ENCODE measurements at regions not wholly inside any gene's neighbourhood (a gene's known extent, or its start where the extent isn't known, plus 50 kb on each side); places are given as distances from the start of the nearest gene placed in this dataset.

DNA sequence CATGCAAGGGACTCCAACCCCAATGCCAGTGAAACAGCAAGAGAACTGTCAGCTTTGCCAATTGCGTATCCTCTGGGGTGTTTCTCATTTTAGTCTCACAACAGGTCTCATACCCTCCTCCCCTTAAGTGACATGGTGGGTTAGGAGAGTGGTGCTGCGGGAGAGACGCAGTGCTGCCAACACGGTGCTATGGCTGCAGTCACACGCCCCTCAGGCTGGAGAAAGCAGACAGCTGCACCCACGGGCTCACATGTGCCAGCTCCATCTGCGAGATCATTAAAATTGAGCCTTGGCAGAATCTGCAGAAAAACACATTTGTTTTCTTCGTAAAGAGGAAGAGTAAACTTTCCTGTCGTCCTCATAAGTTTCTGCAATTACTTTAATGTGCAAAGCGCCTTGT is 114.7 kb downstream of the ANKRD60 start:
- DNase-seq (ENCODE audit: low spot score), result no peak
- intact Hi-C loops (cut with DNase I), result no loop called here

- intact Hi-C loops (cut with DNase I), result no loop called here
- no peak for DNase-seq (ENCODE audit: low spot score)
Measured at GRCh38 chr20:58112017-58112781, 116.3 kb downstream of the ANKRD60 start.

- intact Hi-C loops (cut with DNase I), result no loop called here
- DNase-seq (ENCODE audit: low spot score), result no peak
Measured at GRCh38 chr20:58111310-58112016, 117.0 kb downstream of the ANKRD60 start.

DNA sequence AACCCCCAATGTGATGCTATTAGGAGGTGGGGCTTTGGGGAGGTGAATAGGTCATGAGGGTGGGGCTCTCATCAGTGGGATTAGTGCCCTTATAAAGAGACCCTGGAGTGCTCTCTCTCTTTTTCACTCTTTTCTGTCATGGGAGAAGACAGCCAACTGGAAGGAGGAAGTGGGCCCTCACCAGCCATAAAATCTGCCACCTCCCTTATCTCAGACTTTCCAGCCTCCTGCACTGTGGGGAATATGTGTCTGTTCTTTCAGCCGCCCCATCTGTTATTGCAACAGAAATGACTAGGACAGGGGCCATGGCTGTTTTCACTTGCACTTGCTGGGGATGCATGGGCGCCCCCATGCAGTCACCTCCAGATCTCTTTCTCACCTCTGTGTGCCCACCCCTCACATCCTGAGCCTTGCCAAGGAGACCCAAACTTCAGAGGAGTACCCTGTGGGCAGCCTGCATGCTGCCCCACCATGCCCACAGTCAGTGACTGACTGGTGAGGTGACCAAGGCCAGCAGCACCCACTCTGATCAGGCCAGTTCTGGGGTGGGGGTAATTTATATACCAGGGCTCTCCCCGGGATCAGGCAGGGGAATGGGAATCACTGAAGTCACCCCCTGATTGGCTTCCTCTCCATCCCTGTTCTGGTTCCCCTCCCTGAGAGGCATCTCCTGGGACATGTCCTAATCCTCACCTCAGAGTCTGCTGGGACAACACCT is 118.4 kb downstream of the ANKRD60 start:
- intact Hi-C loops (cut with DNase I), result loop anchor here in 1 of 2 donors (1.0 kb wide), 1 partner anchor 34 kb away; no protein-coding TSS in a partner anchor
- DNase-seq (ENCODE audit: low spot score), result no peak

DNA sequence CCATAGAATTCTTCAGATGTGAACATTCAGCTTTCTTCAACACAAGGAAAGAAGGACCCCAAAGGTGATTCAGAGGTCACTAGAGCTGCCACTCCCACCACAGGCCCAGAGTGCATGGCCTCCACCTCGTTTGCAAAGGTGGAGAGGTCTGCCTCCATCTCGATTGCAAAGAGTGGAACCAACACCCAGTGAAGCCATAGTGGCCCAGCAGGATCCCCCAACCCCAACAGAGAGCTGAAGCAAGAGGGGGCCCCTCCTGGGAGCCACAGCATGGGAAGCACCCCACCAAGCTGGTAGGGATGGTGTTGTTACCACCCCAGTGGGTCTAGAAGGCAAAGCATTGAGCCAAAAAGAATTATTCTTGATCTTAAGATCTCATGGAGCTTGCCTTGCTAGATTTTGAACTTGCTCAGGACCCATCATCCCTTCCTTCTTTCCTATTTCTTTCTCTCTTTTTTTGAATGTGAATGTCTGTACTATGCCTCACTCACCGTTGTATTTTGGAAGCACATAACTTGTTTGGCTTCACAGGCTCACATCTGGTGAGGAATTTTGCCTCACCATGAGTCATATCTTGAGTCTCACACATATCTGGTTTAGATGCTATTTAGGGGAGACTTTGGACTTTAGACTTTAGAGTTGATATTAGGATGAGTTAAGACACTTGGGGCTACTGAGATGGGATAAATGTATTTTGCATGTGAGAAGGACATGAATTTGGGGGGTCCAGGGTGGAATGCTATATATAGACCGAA is 119.2 kb downstream of the ANKRD60 start:
- no peak for DNase-seq (ENCODE audit: low spot score)
- intact Hi-C loops (cut with DNase I), result no loop called here

GRCh38 chr20:58107533-58107932 is 120.9 kb downstream of the ANKRD60 start:
- no peak for DNase-seq (ENCODE audit: low spot score)
- intact Hi-C loops (cut with DNase I), result no loop called here

DNA sequence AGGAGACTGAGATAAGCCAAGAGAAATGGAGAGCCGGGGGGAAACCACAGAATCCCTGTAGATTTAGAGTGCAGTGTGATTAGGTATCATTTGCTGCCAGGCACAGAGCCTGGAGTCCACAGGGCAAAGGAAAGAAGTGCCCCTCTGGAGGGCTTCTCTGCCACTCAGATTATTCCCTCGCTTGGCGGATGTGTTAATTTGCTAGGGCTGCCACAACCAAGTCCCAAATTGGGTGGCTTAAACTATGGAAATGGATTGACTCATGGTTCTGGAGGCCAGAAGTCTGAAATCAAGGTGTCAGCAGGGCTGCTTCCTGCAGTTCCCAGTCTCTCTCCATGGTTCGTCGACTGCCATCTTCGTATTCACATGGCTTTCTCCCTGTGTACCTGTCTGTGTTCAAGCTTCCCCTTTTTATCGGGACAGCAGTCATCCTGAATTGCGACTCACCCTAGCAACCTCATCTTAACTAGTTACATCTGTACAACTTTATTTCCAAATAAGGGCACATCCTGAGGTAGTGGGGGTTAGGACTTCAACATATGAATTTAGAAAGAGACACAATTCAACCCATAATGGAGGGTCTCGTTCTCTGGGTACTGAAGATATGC is 122.2 kb downstream of the ANKRD60 start:
- no peak for DNase-seq (ENCODE audit: low spot score)
- intact Hi-C loops (cut with DNase I), result no loop called here

DNA sequence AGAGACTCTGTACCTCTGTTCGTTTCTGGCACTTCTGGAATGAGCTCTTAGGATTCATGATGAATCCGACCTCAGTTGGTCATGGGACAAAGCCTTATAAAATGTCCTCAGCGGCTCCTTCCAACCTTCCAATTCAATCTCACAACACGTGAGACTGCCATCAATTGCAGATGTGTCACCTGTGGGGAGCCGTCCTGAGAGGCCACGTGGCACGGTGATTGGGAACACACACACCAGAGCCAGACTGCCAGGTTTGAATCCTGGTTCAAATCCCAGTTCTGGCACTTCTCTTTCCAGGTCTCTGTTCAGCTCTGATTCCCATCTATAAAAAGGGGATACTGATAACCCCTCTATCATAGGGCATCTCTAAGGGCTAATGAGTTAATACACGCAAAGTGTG is 124.5 kb downstream of the ANKRD60 start:
- DNase-seq (ENCODE audit: low spot score), result no peak
- intact Hi-C loops (cut with DNase I), result loop anchor here in 1 of 2 donors (1.0 kb wide), 1 partner anchor 31 kb away; no protein-coding TSS in a partner anchor

GRCh38 chr20:58103517-58103904 is 124.9 kb downstream of the ANKRD60 start:
- DNase-seq (ENCODE audit: low spot score), result no peak
- intact Hi-C loops (cut with DNase I), result loop anchor here in 1 of 2 donors (1.0 kb wide), 1 partner anchor 32 kb away; no protein-coding TSS in a partner anchor

- no peak for DNase-seq (ENCODE audit: low spot score)
- intact Hi-C loops (cut with DNase I), result loop anchor here in 1 of 2 donors (1.0 kb wide), 1 partner anchor 32 kb away; no protein-coding TSS in a partner anchor
Measured at GRCh38 chr20:58102744-58103516, 125.5 kb downstream of the ANKRD60 start.

DNA sequence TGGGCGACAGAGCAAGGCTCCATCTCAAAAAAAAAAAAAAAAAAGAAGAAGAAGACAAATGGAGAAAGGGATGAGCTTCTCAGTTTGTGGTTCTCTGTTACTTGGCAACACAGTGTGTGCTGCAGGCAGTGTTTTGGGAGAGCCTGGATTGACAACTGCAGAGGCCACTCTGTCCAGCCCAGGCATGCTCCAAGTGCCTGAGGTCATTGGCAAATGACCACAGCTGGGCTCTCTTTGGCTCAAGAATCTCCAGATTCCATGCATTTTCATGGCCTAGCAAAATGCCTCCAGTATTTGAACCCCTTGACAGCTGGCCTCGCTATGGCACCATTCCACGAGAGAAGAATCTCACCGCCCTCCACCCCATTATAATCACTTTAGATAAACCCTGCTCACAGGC is 126.2 kb downstream of the ANKRD60 start:
- intact Hi-C loops (cut with DNase I), result no loop called here
- DNase-seq (ENCODE audit: low spot score), result no peak

DNA sequence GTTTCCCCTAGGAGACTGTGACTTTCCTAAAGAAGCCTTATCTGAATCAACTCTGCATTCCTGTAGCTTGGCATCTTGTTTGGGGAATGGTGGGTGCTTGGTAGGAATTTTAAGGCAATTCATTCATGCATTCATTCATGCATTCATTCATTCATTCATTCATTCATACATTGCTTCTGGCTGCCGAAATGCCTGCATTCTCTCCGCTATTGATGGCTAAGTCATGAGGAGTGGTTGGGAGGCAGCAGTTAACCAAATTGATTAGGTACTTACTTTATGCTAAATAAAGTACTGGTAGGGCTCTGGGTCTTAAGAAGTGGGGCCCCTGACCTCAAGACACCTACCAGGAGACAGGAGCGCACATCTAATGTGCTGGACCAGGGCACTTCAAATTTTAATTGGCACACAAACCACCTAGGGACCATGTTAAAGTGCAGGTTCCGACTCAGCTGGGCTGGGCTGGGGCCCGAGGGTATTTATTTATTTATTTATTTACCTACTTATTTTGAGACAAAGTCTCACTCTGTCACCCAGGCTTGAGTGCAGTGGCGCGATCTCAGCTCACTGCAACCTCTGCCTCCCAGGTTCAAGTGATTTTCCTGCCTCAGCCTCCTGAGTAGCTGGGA is 127.6 kb downstream of the ANKRD60 start:
- intact Hi-C loops (cut with DNase I), result no loop called here
- no peak for DNase-seq (ENCODE audit: low spot score)

DNA sequence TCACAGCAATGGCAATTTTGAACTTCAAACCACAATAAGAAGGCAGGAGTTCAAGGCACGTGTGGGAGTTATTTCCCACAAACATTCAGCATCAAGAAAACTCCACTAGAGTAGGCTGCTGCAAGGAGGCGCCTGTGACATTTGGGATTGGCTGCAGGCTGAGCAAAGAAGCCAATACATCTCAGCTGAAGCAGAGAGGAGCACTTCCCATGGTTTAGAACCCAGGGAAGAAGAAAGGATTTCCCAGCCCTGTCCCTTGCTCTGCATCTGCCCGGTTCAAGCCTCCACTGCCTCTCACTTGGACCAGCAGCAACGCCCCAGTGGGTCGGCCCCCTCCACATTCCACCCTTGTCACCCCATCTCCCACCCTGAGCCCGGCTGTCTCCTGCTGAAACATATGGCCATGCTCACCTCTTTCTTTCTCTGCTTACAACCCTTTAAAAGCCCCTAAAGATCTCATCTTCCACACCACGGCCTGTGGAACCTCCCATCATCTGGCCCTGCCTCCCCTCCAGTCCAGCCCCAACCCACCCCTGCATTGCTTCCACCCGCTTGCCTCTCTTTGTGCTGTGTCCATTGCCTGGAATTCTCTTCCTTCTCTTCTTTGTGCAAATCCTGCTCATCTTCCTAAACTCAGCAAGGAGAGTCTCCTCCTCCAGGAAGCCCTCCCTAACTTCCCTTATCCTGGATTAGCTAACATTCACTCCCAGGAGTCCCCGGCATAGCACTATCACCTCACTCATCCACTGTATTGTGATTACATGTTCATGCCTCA is 128.3 kb downstream of the ANKRD60 start:
- intact Hi-C loops (cut with DNase I), result no loop called here
- no peak for DNase-seq (ENCODE audit: low spot score)

DNA sequence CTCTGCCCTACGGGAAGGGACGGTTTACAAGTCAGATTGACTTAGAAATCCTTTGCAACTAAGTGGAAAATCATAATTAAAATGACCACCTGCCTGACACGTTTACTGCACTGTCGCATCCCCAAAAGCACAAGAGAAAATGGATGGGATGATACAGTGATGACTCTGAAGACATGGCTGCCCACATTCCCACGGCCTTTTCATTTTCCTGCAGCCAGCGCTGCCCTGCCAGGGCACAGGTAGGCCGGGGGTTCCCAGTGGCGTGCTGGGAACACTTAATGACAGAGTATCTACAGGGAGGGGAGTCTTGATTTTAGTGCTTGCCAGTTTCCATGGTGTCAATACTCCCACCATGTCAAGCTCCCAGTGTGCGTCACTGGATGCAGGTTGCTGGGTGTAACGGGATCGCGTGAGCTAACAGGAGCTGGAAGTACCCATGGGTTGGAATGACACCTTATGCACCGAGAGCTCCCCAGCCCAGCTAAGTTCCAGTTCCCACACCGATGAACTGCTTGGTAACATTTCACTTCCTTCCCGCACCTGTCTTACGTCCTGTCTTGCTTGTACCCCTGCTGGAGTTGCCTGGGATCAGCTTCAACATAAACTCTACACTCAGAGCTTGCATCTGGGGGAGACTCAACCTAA is 129.0 kb downstream of the ANKRD60 start:
- intact Hi-C loops (cut with DNase I), result no loop called here
- DNase-seq (ENCODE audit: low spot score), result no peak

DNA sequence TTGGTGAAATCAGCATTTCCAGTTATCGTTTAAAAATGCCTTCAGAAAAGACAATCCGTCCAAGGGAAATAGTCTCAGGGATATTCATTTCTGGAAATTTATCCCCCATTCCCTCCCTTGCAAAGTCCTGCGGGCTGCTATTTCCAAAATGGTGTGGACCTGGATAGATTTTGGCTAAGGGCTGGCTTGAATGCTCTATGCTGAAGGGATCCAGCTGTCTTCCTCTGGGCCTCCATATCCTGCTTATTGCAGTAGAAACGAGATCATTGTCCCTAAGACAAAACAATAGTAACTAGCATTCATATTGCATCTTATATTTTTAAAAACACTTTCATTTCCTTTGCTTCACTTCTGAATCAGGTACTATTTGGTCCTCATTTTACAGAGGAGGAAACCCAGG is 129.9 kb downstream of the ANKRD60 start:
- no peak for DNase-seq (ENCODE audit: low spot score)
- intact Hi-C loops (cut with DNase I), result no loop called here

DNA sequence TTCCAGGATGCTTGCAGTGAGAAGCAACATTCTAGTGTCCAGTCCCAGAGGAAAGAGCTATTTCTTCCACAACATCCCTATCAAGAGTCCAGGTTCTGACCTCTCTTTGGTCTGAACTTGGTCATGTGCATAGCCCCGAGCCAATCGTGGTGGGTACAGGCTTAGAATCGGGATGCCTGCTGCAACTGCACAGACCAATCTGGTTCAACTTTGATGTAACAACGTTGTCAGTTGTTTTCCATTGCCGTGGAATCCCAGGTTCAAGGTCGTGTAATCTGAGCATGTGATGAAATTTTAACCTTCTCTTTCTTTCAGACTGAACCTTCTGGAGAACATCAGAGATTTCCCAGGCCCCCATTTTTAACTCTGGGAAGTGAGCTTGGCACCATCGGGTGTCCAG is 130.5 kb downstream of the ANKRD60 start:
- intact Hi-C loops (cut with DNase I), result no loop called here
- no peak for DNase-seq (ENCODE audit: low spot score)

- intact Hi-C loops (cut with DNase I), result no loop called here
- no peak for DNase-seq (ENCODE audit: low spot score)
Measured at GRCh38 chr20:58097429-58097828, 131.0 kb downstream of the ANKRD60 start.

Data from posterior vena cava (tissue), 2 donors.